NB4 (cell line): ENCODE measurements at regions not wholly inside any gene's neighbourhood (a gene's known extent, or its start where the extent isn't known, plus 50 kb on each side); places are given as distances from the start of the nearest gene placed in this dataset.

Experiments used
- DNase-seq: peaks from one replicate; pipeline ENCODE4 v3.0.0; 2010; ENCODE audit warnings: low read depth
- H3K4me3 ChIP-seq: one replicate; pipeline ENCODE4 v1.5.1; 2011; ENCODE audit warnings: mild to moderate bottlenecking, low read depth, low read length, moderate library complexity
- MAX ChIP-seq: IDR thresholded peaks from 2 replicates; pipeline ENCODE4 v1.6.1; 2011; ENCODE audit warnings: low read depth, low read length
- MYC ChIP-seq: IDR thresholded peaks from 2 replicates; pipeline ENCODE4 v1.6.1; 2011; ENCODE audit warnings: low read depth, low read length
- POLR2A ChIP-seq: IDR thresholded peaks from 2 replicates; pipeline ENCODE4 v1.6.1; 2011; ENCODE audit warnings: mild to moderate bottlenecking; ENCODE audit not compliant: insufficient read length; ENCODE audit errors: extremely low read depth
- TF ChIP-seq, protein P1 (sequence below): IDR thresholded peaks from one replicate; pipeline ENCODE4 v1.5.1; 2012; ENCODE audit warnings: low read depth, low read length

GRCh38 chr9:115241641-115242040 lies 123.7 kb upstream of the TNC start:
- TF ChIP-seq, protein P1, sequence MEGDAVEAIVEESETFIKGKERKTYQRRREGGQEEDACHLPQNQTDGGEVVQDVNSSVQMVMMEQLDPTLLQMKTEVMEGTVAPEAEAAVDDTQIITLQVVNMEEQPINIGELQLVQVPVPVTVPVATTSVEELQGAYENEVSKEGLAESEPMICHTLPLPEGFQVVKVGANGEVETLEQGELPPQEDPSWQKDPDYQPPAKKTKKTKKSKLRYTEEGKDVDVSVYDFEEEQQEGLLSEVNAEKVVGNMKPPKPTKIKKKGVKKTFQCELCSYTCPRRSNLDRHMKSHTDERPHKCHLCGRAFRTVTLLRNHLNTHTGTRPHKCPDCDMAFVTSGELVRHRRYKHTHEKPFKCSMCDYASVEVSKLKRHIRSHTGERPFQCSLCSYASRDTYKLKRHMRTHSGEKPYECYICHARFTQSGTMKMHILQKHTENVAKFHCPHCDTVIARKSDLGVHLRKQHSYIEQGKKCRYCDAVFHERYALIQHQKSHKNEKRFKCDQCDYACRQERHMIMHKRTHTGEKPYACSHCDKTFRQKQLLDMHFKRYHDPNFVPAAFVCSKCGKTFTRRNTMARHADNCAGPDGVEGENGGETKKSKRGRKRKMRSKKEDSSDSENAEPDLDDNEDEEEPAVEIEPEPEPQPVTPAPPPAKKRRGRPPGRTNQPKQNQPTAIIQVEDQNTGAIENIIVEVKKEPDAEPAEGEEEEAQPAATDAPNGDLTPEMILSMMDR = no peak
- TF ChIP-seq MYC (no peak), MAX (no peak), POLR2A (no peak)
- DNase-seq = no peak
- no peak overlapping the region for H3K4me3 ChIP-seq

DNA sequence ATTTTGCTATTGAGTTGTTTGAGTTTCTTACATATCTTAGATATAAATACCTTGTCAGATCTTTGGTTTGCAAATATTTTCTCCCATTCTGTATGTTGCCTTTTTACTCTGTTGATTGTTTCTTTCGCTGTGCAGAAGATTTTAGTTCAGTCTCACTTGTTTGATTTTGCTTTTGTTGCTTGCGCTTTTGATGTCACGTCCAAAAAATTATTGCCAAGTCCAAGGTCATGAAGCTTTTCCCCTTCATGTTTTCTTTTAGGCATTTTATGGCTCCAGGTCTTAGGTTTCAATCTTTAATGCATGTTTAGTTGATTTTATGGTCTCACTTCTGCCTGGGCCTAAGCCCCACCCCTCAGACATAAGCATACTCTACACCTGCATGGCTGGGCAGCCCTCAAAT lies 131.5 kb upstream of the TNC start:
- H3K4me3 ChIP-seq = no peak overlapping the region
- DNase-seq = no peak
- TF ChIP-seq POLR2A = no peak
- no peak for TF ChIP-seq MAX
- TF ChIP-seq, protein P1 = no peak
- TF ChIP-seq MYC = no peak

DNA sequence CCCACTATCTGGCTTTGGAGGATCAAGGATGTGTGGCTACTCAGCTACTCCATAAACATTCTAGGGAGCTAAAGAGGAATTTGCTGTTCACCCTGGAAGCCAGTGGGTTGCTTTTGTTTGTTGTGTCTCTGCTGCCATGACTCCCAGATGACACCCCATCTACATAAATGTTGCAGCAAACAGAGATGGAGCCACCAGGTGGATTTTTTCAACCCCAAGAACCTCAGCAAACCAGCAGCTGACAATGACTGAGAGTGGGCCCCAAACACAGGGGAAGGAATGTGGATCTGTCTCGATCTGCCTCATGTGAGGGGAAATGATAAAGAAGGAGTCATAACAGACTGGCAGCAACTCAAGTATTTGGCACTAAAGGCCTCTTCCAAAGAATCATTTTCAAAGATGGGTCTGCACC lies 132.7 kb upstream of the TNC start:
- H3K4me3 ChIP-seq = no peak overlapping the region
- TF ChIP-seq POLR2A (no peak), MAX (no peak), MYC (no peak)
- TF ChIP-seq, protein P1 = no peak
- no peak for DNase-seq

DNA sequence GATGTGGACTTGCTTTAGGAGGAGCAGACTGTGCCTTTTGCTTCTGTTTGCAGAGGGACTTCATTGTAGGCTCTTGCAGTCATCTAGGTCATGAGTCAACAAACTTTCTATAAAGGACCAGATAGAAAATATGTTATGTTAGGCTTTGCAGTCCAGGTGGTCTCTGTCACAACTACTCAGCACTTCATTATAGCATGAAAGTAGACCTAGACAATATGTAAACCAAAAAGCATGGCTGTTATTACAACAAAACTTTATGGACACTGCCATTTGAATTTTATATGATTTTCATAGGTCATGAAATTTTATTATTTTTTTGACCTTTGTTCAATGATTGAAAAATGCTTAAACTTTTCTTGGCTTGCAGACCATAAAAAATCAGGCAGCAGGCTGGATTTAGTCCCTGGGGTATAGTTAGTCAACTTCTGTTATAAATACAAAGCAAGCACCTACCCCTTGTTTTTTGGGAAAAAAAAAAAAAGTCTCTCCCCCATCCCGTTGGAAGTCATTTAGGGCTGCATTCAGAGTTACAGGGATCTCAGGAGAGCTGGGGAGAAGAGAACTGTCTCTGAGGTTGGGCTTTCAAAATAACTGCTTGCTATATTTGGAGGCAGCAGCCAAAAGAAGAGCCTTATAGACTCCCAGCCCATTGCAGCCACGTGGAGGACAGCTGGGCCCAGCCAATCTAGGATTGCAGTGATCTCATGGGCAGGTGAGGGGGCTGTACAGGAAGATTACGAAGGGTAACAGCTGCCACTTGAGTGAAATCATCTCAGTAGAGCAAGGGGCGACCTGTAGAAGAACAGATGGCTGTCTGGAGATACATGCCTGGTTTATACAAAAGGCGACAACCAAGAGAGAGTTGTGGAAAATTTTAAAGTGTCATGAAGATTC lies 136.6 kb upstream of the TNC start:
- DNase-seq = no peak
- H3K4me3 ChIP-seq = no peak overlapping the region
- TF ChIP-seq MYC = no peak
- no peak for TF ChIP-seq MAX
- TF ChIP-seq, protein P1 = no peak

DNA sequence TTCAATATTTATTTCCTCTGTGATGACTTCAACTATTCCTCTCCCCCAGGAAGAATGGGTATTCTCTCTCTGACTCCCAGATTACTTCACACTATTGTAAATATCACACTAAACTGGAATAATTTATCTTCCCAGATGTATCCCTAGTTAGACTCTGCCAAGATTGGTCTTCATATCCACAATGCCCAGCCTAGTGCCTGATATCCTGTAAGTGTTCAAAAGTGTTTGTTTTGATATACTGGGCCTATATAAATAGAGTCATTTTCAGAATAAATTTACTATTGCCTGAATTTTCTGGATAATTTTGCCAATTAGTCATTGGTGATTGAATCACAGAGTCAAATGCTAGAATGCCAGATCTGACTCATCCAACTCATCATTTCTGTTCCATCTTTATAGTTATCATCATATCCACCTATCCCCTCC lies 143.7 kb upstream of the TNC start:
- TF ChIP-seq POLR2A (no peak), MYC (no peak), MAX (no peak)
- TF ChIP-seq, protein P1 = no peak
- no peak for DNase-seq

More for the DNA sequence above, 143.7 kb upstream of the TNC start:
- H3K4me3 ChIP-seq = no peak overlapping the region
